Suprapubic skin (tissue), 4 donors: ENCODE measurements at regions not wholly inside any gene's neighbourhood (a gene's known extent, or its start where the extent isn't known, plus 50 kb on each side); places are given as distances from the start of the nearest gene placed in this dataset.

Source experiments
- DNase-seq, 2 donors: peaks; one replicate each; pipeline ENCODE4 v3.0.0-alpha.2; 2019; ENCODE audit warnings: low spot score in 2 of 2
- H3K27ac ChIP-seq: fragments of 200-600 bp; sonication (generic); one replicate; pipeline ENCODE4 v1.5.1; 2019
- H3K27me3 ChIP-seq: fragments of 200-600 bp; sonication (generic); one replicate; pipeline ENCODE4 v1.5.1; 2019
- H3K36me3 ChIP-seq: fragments of 200-600 bp; sonication (generic); one replicate; pipeline ENCODE4 v1.5.1; 2019
- H3K4me1 ChIP-seq: fragments of 200-600 bp; sonication (generic); one replicate; pipeline ENCODE4 v1.5.1; 2019
- H3K4me3 ChIP-seq: fragments of 200-600 bp; sonication (generic); one replicate; pipeline ENCODE4 v1.5.1; 2019; ENCODE audit warnings: mild to moderate bottlenecking
- H3K9me3 ChIP-seq: fragments of 200-600 bp; sonication (generic); one replicate; pipeline ENCODE4 v1.5.1; 2019
- EP300 ChIP-seq: sonication (generic); formaldehyde crosslinking; IDR thresholded peaks from one replicate; pipeline ENCODE4 v1.6.1; 2017; ENCODE audit warnings: antibody characterized with exemption
- POLR2A ChIP-seq, 2 donors: fragments of 450-650 bp; IDR thresholded peaks; one replicate each; pipeline ENCODE4 v1.6.1; 2017; ENCODE audit warnings: antibody characterized with exemption in 2 of 2, mild to moderate bottlenecking in 2 of 2, moderate library complexity in 2 of 2
- POLR2AphosphoS5 ChIP-seq, 3 donors: sonication (generic); formaldehyde crosslinking; IDR thresholded peaks; one replicate each; pipeline ENCODE4 v1.6.1; 2017; ENCODE audit warnings: antibody characterized with exemption in 3 of 3
- WGBS: methylation state at CpG from one replicate; pipeline ENCODE4 v1.1.5; 2018; 5-methylcytosine and 5-hydroxymethylcytosine counted together
- TF ChIP-seq, protein P1 (sequence below), 2 donors: fragments of 200-600 bp in 1 of 2; fragments of 450-650 bp in 1 of 2; sonication (generic) in 1 of 2; IDR thresholded peaks; one replicate each; pipeline ENCODE4 v1.5.1; 2016 to 2019; ENCODE audit warnings: antibody characterized with exemption in 2 of 2, mild to moderate bottlenecking in 1 of 2, moderate library complexity in 1 of 2

DNA sequence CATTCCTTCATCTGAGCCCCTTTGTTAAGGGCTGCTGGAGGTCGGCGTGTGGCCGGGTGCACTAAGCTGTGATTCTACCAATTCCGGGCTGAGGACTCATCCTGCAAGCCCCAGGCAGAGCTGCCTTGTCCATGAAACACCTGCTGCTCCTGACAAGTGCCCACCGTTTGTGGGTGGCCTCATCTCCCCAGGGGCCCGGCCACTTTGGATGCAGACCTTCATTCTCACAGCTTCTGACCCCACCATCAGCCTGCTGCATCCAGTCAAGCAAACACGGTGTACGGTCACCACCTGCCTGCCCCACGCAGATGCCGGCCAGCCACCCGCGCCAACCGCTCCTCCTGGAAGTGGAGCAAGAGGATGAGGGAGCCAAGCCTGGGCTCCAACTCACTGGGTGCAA, 382.7 kb downstream of the THBS2 start:
- Histone ChIP-seq H3K4me1 (peaks cover 4% of the 10 kb centered on the region), H3K27ac (no peak overlapping the region), H3K9me3 (no peaks in the 10 kb centered on the region), H3K27me3 (peaks cover 10% of the 10 kb centered on the region), H3K4me3 (no peak overlapping the region), H3K36me3 (no peaks in the 10 kb centered on the region)
- TF ChIP-seq, protein P1, sequence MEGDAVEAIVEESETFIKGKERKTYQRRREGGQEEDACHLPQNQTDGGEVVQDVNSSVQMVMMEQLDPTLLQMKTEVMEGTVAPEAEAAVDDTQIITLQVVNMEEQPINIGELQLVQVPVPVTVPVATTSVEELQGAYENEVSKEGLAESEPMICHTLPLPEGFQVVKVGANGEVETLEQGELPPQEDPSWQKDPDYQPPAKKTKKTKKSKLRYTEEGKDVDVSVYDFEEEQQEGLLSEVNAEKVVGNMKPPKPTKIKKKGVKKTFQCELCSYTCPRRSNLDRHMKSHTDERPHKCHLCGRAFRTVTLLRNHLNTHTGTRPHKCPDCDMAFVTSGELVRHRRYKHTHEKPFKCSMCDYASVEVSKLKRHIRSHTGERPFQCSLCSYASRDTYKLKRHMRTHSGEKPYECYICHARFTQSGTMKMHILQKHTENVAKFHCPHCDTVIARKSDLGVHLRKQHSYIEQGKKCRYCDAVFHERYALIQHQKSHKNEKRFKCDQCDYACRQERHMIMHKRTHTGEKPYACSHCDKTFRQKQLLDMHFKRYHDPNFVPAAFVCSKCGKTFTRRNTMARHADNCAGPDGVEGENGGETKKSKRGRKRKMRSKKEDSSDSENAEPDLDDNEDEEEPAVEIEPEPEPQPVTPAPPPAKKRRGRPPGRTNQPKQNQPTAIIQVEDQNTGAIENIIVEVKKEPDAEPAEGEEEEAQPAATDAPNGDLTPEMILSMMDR (IDR thresholded peaks at IDR 0.05), result no peak
- TF ChIP-seq POLR2AphosphoS5 (IDR thresholded peaks at IDR 0.05) (no peak), EP300 (no peak), POLR2A (IDR thresholded peaks at IDR 0.05) (no peak)
- 82% methylated on average over 13 of the region's 13 CpGs for WGBS
- DNase-seq, result no peak

DNA sequence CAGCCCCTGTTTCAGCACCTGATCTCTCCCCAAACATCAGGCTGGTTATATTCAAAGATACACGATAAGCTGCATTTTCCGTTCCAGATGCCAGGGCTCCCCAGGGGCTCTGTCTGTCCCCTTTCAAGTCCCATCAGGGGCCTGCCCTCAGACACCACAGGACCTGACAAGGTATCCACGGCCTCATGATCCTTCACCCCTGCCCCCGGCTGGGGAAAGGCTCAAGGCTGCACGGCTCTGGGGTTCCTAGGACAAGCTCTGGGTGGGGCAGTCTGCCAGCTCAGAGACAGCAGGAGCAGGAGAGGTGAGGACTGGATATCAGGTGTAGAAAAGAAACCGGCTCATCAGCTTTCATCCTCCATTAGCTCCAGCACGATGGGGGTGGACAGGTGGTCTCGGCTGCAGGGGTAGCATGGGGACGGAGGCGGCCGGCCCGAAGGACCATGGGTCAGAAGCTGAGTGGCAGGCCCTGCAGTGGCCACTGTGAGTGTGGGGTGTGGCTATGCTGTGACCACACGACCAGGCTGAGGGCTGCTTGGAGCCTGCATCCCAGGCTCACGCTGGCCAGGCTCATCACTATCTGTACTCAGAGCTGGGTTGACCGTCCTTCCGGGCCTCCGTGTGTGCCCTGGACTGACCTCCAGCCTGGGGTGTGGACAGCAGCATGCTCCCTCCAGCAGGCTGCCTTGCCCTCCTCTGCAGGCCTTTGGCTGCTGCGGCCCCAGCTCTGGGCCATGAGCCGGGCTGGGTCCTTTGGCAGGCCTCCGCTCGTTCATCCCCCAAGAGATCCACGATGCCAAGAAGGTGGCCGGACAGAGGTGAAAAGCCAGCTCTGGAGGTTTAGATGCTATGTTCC, 386.2 kb downstream of the THBS2 start:
- peak in 1 of 2 donors; percentile 59 for DNase-seq
- H3K27ac ChIP-seq, result no peak overlapping the region

DNA sequence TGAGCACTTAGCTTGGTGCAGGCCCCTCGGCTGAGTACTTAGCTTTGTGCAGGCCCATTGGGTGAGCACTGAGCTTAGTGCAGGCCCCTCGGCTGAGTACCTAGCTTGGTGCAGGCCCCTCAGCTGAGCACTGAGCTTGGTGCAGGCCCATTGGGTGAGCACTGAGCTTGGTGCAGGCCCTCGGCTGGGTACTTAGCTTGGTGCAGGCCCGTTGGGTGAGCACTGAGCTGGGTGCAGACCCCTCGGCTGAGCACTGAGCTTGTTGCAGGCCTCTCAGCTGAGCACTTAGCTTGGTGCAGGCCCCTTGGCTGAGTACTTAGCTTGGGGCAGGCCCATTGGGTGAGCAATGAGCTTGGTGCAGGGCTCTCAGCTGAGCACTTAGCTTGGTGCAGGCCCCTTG, 387.1 kb downstream of the THBS2 start:
- no peak overlapping the region for H3K4me3 ChIP-seq
- DNase-seq, result no peak
- WGBS, result no CpG with 5 or more reads among the region's 5 CpGs
- TF ChIP-seq POLR2AphosphoS5 (IDR thresholded peaks at IDR 0.05) (no peak), POLR2A (IDR thresholded peaks at IDR 0.05) (no peak), EP300 (no peak)
- TF ChIP-seq, protein P1 (IDR thresholded peaks at IDR 0.05), result no peak
- no peaks in the 10 kb centered on the region for H3K36me3 ChIP-seq
- H3K4me1 ChIP-seq, result no peaks in the 10 kb centered on the region
- H3K9me3 ChIP-seq, result no peaks in the 10 kb centered on the region
- no peaks in the 10 kb centered on the region for H3K27me3 ChIP-seq
- no peak overlapping the region for H3K27ac ChIP-seq

More for the DNA sequence above, 386.2 kb downstream of the THBS2 start:
- no peak for TF ChIP-seq EP300
- Histone ChIP-seq H3K9me3 (no peaks in the 10 kb centered on the region), H3K27me3 (no peaks in the 10 kb centered on the region), H3K4me1 (peaks cover 4% of the 10 kb centered on the region), H3K4me3 (no peak overlapping the region), H3K36me3 (no peaks in the 10 kb centered on the region)
- WGBS, result 84% methylated on average over 16 of the region's 23 CpGs

DNA sequence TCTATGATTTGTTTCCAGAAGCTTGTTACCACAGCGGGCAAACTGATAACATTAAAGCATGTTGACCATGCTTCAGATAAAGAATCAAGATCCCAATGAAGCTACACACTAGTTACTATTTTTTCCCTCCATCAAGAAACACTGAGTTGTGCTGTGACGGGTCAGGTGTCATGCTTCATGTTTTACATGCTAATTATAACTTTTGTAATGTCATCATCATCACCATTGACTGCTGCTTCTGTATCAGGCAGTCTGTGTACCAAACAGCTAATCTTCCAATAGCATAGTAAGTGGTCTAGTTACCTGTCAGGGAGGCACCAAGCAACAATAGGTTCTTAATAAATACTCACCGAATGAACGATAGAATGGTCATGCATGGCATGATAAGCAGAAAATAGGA, 388.1 kb downstream of the THBS2 start:
- Histone ChIP-seq H3K4me1 (no peaks in the 10 kb centered on the region), H3K36me3 (no peaks in the 10 kb centered on the region), H3K9me3 (no peaks in the 10 kb centered on the region), H3K27ac (no peak overlapping the region), H3K4me3 (no peak overlapping the region), H3K27me3 (no peaks in the 10 kb centered on the region)
- no peak for TF ChIP-seq EP300
- TF ChIP-seq, protein P1 (IDR thresholded peaks at IDR 0.05), result no peak
- no peak for TF ChIP-seq POLR2AphosphoS5 (IDR thresholded peaks at IDR 0.05)
- TF ChIP-seq POLR2A (IDR thresholded peaks at IDR 0.05), result no peak
- no peak for DNase-seq
- WGBS, result 91% methylated on average over 4 of the region's 4 CpGs

DNA sequence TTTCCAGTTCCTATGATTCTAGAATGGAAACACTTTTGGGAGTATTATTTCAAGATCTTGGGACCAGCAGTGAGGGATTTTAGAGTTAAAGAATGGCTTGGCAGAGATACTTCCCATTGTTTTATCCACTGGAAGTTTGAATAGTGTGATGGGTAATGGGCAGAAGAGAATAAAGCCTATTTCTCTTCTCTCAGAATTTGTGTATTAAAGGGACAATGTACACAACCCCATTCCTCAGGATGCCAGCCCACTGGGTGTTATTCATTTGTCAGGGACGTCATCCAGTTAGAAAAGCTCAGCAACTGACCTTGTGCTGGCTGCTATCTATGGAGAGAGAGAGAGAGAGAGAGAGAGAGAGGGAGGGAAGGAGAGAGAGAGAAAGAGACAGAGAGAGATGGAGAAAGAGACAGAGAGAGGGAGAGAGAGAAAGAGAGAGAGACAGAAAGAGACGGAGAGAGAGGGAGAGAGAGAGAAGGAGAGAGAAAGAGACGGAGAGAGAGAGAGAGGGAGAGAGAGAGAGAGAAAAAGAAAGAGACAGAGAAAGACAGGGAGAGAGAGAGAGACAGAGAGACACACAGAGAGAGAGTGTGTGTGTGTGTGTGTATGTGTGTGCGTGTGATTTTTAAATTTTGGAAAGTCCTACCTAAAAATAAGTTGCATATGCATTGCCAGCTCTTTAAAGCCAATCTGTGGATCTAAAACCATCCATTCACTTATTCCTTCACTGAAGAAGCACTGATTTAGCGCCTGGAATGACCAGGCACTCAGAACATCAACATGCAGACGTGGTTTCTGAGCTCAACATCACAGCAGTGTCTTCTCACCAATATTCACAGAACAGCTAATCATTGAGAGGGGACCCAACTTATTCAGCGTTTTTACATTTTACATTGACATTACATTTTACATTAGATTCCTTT, 388.8 kb downstream of the THBS2 start:
- no peaks in the 10 kb centered on the region for H3K9me3 ChIP-seq
- H3K27ac ChIP-seq, result no peak overlapping the region
- H3K36me3 ChIP-seq, result no peaks in the 10 kb centered on the region
- no peaks in the 10 kb centered on the region for H3K4me1 ChIP-seq
- H3K27me3 ChIP-seq, result no peaks in the 10 kb centered on the region
- DNase-seq, result no peak
- TF ChIP-seq EP300 (no peak), POLR2AphosphoS5 (IDR thresholded peaks at IDR 0.05) (no peak), POLR2A (IDR thresholded peaks at IDR 0.05) (no peak)
- TF ChIP-seq, protein P1 (IDR thresholded peaks at IDR 0.05), result no peak
- no peak overlapping the region for H3K4me3 ChIP-seq
- 81% methylated on average over 7 of the region's 7 CpGs for WGBS
